ENCODE measurements at regions not wholly inside any gene's neighbourhood (a gene's known extent, or its start where the extent isn't known, plus 50 kb on each side); places are given as distances from the start of the nearest gene placed in this dataset.

DNA sequence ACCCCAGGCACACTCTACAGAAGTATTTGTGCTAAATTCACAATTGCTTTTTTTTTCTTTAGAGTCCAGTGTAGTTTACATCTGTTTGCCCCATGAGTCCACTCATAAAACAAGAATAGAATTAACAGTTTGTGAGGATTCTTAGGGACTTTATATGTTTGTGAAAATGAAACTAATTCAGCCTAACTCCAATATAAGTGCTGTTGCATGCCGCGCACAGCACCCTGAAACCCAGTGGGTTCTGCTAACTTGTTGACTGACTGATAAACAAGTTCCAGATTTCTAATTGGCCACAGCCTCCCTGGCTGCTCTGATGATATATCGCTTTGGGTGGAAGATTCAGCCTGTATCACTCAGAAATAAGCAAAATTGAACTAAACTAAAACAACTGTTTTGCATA, 561.4 kb downstream of the PKHD1 start:
- no peak for DNase-seq (ENCODE audit: low spot score)
- TF ChIP-seq, protein P1, sequence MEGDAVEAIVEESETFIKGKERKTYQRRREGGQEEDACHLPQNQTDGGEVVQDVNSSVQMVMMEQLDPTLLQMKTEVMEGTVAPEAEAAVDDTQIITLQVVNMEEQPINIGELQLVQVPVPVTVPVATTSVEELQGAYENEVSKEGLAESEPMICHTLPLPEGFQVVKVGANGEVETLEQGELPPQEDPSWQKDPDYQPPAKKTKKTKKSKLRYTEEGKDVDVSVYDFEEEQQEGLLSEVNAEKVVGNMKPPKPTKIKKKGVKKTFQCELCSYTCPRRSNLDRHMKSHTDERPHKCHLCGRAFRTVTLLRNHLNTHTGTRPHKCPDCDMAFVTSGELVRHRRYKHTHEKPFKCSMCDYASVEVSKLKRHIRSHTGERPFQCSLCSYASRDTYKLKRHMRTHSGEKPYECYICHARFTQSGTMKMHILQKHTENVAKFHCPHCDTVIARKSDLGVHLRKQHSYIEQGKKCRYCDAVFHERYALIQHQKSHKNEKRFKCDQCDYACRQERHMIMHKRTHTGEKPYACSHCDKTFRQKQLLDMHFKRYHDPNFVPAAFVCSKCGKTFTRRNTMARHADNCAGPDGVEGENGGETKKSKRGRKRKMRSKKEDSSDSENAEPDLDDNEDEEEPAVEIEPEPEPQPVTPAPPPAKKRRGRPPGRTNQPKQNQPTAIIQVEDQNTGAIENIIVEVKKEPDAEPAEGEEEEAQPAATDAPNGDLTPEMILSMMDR (IDR thresholded peaks at IDR 0.05; ENCODE audit: borderline replicate concordance, control extremely low read depth, extremely low read depth, insufficient read depth, missing control alignments): no peak
- in situ Hi-C loops (cut with MboI; ENCODE audit: low sequenced_read_pairs, unreplicated experiment): no loop called here

DNA sequence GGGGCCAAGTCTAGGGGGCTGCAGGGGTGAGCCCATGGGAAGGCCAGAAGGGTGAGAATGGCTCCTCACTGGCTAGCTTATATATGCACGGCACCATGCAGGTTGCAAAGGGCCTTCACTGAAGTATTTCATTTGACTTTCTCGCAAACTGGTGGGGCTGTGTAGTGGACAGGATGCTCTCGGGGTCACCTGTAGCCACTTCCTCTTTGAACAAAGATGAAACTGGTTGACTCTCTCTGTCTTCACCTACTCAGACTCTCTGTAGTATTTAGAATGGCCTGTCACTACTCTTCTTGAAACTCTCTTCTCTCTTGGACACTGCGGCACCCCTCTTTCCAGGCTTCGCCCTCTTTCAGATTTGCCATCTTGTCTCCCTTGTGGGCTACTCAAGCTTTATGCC, 560.5 kb downstream of the PKHD1 start:
- DNase-seq (ENCODE audit: low spot score): no peak
- TF ChIP-seq, protein P1 (IDR thresholded peaks at IDR 0.05; ENCODE audit: borderline replicate concordance, control extremely low read depth, extremely low read depth, insufficient read depth, missing control alignments): no peak
- in situ Hi-C loops (cut with MboI; ENCODE audit: low sequenced_read_pairs, unreplicated experiment): no loop called here

DNA sequence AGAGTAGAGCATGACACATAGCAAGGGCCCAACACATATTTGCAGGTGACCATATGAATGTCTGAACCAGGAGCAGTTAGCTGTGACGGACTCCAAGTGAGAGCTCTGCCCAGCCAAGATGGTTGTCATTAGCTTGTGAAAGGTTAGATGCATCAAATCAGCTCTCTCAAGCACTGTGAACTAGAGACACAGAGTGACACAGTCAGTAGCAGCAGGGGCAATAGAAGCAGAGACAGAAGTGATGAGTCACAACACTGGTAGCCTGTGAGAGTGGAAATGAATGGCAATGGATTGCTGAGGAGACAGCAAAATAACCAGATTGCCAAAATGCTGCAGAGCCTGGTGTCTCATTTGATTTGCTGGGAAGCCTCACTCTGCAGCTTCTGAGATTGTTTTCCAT, 558.9 kb downstream of the PKHD1 start:
- in situ Hi-C loops (cut with MboI; ENCODE audit: low sequenced_read_pairs, unreplicated experiment): no loop called here
- TF ChIP-seq, protein P1 (IDR thresholded peaks at IDR 0.05; ENCODE audit: borderline replicate concordance, control extremely low read depth, extremely low read depth, insufficient read depth, missing control alignments): no peak
- no peak for DNase-seq (ENCODE audit: low spot score)

DNA sequence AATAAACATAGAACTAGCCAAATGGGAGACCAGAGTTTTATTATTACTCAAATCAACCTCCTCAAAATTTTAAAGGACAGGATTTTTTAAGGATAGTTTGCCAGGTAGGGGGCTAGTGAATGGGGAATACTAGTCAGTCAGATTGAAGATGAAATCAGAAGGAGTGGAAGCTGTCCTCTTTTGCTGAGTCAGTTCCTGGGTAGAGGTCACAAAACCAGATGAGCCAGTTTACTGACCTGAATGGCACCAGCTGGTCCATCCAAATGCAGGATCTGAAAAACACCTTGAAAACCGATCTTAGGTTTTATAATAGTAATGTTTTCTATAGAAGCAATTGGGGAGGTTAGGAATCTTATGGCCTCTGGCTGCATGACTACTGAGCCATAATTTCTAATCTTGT, 558.2 kb downstream of the PKHD1 start:
- TF ChIP-seq, protein P1 (IDR thresholded peaks at IDR 0.05; ENCODE audit: borderline replicate concordance, control extremely low read depth, extremely low read depth, insufficient read depth, missing control alignments): no peak
- in situ Hi-C loops (cut with MboI; ENCODE audit: low sequenced_read_pairs, unreplicated experiment): no loop called here
- no peak for DNase-seq (ENCODE audit: low spot score)

DNA sequence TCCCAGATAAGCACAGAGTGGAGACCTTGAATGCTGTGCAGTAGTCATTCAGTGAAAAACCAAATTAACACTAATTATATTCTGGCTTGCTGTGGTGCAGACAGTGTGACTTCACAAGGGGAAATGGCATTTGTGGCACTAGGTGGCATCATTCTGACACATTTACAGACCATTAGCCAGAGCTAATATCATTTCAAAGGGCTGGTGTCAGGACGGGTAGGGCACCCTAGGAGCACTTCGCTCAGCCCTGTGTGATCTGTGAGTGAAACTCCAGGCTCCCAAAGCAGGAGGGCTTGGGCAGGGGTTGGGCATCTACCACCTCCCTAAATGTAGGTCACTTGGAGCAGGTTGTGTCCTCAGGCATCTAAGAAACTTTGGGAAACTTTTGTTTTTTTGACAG, 555.8 kb downstream of the PKHD1 start:
- in situ Hi-C loops (cut with MboI; ENCODE audit: low sequenced_read_pairs, unreplicated experiment): loop anchor here (10.0 kb wide), 1 partner anchor 717 kb away; the partner anchor contains the start of gene TFAP2B
- DNase-seq (ENCODE audit: low spot score): no peak
- TF ChIP-seq, protein P1 (IDR thresholded peaks at IDR 0.05; ENCODE audit: borderline replicate concordance, control extremely low read depth, extremely low read depth, insufficient read depth, missing control alignments): no peak

DNA sequence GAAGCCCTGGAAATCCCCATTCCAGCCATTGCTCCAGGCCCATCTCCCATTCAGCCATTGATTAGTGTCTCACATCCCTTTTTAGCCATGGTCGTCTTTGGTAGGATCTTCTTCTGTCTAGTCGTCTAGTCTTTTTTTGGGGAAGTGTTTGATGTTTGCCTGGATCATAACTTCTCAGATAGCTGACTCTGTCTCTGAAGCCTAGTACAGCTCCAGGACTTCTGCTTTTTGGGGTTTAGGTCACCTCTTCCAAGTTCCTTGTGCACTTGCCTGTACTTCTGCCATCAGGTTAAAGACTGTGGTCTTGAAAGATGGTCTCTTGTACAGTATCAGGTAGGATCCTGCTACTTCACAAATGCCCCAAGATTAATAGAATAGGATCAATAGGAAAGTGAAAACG, 553.5 kb downstream of the PKHD1 start:
- TF ChIP-seq, protein P1 (IDR thresholded peaks at IDR 0.05; ENCODE audit: borderline replicate concordance, control extremely low read depth, extremely low read depth, insufficient read depth, missing control alignments): no peak
- no peak for DNase-seq (ENCODE audit: low spot score)
- in situ Hi-C loops (cut with MboI; ENCODE audit: low sequenced_read_pairs, unreplicated experiment): loop anchor here (10.0 kb wide), 1 partner anchor 719 kb away; the partner anchor contains the start of gene TFAP2B

DNA sequence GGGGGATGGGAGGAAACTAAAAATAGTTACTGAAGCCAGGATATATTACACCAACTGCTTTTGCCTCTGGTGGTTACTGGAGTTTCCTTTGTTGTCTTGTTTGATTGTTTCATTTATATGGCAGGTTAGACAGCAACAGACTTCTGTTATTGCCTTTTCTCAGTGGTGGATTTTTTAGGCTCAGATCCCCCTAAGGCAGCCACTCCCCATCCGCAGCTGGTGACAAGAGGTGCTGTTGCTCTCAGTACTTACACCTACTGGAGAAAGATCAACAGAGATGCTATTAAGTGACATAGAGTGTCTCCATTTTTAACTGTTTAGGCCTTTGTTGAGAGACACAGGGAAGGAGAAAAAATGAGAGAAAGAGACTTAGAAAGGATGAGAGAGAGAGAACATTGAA, 552.1 kb downstream of the PKHD1 start:
- DNase-seq (ENCODE audit: low spot score): no peak
- in situ Hi-C loops (cut with MboI; ENCODE audit: low sequenced_read_pairs, unreplicated experiment): loop anchor here (10.0 kb wide), 1 partner anchor 721 kb away; the partner anchor contains the start of gene TFAP2B
- TF ChIP-seq, protein P1 (IDR thresholded peaks at IDR 0.05; ENCODE audit: borderline replicate concordance, control extremely low read depth, extremely low read depth, insufficient read depth, missing control alignments): no peak

Data from GM13976 (cell line).